HG03175 (cell line): ENCODE measurements at regions not wholly inside any gene's neighbourhood (a gene's known extent, or its start where the extent isn't known, plus 50 kb on each side); places are given as distances from the start of the nearest gene placed in this dataset.
"Not testable (repeated sequence)": the region's sequence is repeated elsewhere in the genome, so short reads cannot be mapped to it uniquely, and the experiment has no call there.

Source experiments
- ATAC-seq: cut with Tn5 transposase; IDR thresholded peaks from one replicate; pipeline ENCODE4 v1.9.1; 2021; ENCODE audit warnings: mild to moderate bottlenecking, moderate library complexity; ENCODE audit not compliant: unreplicated experiment

DNA sequence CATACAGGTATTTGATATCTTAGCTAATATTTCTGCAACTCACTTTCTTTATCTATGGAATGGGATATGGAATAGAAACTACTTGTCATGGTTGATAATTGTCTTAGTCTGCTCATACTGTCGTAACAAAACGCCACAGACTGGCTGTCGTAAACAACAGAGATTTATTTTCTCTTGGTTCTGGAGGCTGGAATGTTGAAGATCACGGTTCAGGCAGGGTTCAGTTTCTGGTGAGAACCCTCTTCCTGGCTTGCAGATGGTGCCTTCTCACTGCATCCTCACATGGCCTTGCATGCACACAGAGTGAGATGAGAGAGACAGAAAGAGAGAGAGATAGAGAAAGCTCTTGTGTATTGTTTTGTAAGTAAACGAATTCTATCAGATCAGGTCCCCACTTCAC lies 332.7 kb upstream of the MAGI2 start:
- ATAC-seq: no peak

DNA sequence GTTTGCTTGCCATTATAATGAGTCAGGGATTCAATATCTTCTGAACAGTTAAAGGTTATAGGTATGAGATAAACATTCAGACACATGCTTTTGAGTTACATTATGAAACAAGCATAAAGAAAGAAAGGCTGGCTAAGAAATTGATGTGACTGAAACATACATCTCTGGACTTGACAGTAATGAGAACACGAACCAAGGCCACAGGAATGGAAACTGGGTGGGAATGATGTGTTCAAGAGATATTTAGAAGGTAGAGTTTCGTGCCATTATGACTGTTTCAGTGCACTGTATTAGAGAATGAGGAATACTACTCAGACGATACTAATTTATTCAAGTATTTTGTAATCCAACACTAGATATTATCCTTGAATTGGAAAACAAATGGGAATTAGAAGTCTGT lies 332.1 kb upstream of the MAGI2 start:
- ATAC-seq: no peak

DNA sequence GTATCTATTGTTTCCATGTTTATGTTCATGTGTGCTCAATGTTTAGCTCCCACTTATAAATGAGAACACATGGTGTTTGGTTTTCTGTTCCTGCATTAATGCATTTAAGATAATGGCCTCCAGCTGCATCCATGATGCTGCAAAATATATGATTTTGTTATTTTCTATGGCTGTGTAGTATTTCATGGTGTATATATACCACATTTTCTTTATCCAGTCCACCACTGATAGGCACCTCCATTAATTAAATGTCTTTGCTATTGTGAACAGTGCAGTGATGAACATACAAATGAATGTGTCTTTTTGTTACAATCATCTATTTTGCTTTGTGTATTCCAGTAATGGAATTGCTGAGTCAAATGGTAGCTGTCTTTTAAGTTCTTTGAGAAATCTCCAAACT lies 329.4 kb upstream of the MAGI2 start:
- ATAC-seq: no peak

DNA sequence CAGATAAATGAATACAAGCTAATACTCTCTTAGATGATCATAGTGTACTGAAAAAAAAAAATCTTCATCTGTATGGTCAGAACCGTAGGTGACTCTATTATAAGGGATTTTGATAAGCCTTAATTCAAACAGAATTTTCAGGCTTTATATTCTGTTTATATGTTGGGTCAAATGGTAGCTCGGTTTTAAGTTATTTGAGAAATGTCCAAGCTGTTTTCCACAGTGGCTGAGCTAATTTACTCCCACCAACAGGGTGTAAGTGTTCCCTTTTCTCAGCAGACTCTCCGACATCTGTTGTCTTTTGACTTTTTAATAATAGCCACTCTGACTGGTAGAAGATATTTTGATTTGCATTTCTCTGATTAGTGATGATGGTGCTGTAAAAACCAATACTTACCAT lies 328.8 kb upstream of the MAGI2 start:
- ATAC-seq: no peak

DNA sequence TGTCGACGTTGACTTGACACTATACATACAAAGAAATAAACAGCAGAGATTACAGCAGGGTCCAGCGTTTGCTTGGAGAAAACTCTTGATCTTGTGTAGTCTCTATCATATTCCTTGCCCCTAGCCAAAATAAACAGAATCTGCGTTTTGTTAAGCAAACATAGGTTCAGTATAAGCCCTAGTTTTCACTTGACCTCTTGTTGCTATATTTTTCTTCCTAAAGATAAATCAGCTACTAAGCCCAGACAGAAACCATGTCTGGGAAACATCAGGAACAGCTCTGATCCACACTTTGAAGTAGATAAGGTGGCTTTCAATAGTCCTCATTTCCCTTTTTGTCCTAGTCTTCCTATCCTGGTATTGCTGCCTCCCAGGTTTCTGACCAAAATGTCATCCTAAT lies 328.2 kb upstream of the MAGI2 start:
- ATAC-seq: no peak

DNA sequence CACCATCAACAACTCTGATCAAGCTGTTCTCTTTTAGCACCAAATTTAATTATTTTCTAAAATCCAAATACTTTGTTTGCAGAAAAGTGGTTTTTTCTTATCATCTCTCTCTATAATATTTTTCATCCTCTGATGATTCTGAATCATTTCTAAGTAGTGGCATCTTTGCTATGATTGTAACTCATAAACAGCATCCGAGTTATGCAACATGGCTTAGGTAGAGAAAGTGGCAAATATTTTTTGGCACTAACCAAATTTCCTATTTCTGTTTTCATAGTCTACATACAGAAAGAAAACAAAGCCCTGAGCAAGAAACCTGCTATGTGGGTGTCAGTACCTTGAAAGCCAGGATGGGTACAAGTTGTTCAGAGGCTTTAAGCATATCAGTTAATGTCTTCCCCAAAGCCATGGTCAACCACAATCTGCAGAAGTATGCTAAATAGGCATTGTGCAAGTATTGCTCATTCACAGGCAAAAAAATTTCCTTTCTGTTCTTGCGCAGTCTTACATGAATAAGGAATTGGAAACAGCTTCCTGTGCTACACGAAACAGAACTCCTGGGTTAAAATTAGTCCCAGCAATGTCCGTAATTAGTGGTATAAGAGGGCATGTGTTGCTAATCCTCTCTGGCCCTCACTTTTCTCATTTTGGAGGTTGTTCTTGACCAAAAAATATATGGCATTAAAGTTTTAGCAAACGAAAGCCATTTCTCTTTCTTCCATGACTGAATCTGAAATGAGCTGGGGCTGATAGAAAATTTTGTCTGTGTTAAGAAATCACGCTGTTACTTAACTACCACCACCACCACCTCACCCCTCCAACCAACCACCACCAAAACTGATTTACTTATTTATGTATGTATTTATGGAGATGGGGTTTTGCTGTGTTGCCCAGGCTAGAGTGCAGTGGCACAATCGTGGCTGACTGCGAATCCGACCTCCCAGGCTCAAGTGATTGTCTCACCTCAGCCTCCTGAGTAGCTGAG lies 325.6 kb upstream of the MAGI2 start:
- no peak for ATAC-seq

DNA sequence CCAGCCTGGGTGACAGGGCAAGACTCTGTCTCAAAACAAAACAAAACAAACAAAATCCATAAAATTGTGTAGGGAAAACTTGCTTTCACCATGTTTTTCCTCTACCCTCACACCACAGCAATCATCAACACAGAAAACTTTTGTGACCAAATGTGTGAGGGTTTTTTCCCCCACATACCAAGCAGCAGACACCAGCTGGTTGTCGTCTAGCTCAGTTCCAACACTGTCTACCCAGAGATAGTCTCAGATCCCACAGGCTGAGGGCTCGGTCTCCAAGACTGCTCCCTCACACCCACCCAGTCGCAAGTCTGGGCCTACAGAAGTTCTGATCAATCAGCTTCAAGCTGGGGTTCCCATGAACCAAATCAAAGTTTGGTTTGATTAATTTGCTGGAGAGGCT lies 322.4 kb upstream of the MAGI2 start:
- ATAC-seq: no peak

DNA sequence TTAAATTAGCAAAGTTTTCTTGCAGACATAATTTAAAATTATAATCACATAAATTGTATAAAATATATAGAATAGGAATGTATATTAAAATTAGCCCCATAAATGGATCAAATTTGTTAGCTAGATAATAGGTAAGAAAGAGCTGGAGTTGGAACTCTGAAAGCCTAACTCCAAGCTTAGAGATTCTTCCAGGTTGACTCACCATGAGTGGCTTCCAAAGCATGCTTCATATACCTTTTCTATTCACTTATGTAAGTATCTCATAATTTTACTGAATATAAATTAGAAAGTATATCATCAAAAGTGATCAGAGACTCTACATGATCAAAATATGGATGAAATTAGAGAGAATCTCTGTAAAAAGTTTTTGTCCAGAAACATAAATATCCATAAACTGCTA lies 320.7 kb upstream of the MAGI2 start:
- no peak for ATAC-seq

DNA sequence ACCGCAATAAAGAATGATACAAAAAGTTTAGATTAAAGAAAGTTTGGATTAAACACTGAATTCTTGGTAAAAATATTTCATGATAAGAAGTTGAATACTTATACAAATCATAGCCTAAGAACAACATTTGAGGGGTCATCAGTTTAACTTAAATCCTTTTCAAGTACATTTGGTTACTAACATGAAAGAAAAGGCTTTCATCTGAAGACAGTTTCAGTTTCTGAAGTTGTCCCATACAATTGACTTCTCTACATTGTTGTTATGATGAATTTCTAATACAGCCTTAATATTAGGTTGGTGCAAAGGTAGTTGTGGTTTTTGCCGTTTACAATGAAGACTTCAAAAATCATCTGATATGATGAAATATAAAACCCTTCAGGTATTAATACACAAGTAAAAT lies 317.5 kb upstream of the MAGI2 start:
- ATAC-seq: no peak

DNA sequence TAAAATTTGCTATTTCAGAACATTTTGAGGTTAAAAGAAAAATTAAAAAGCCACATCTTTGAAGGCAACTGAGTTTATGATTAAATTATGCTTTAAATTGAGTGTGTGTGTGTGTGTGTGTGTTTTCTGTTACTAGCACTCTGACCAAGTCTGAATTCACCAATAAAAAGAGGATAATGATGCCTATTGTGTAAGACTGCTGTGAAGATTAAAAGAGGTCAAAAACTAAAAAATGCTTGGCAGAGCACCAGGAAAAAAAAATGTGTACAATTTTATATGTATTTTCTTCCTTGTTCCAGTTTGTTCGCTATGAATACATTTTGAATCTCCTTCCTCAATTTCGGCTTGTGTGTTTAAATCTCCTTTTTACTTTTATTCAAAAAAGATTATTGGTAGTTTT lies 316.6 kb upstream of the MAGI2 start:
- no peak for ATAC-seq

DNA sequence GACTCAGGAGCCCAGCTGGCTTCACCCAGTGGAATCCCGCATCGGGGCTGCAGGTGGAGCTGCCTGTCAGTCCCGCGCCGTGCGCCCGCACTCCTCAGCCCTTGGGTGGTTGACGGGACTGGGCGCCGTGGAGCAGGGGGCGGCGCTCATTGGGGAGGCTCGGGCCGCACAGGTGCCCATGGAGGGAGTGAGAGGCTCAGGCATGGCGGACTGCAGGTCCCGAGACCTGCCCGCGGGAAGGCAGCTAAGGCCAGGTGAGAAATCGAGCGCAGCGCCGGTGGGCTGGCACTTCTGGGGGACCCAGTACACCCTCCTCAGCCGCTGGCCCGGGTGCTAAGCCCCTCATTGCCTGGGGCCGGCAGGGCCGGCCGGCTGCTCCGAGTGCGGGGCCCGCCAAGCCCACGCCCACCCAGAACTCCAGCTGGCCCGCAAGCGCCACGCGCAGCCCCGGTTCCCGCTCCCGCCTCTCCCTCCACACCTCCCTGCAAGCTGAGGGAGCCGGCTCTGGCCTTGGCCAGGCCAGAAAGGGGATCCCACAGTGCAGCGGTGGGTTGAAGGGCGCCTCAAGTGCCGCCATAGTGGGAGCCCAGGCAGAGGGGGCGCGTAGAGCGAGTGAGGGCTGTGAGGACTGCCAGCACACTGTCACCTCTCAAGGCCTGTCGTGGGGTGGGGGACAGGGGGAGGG lies 314.6 kb upstream of the MAGI2 start:
- not testable (repeated sequence) for ATAC-seq

DNA sequence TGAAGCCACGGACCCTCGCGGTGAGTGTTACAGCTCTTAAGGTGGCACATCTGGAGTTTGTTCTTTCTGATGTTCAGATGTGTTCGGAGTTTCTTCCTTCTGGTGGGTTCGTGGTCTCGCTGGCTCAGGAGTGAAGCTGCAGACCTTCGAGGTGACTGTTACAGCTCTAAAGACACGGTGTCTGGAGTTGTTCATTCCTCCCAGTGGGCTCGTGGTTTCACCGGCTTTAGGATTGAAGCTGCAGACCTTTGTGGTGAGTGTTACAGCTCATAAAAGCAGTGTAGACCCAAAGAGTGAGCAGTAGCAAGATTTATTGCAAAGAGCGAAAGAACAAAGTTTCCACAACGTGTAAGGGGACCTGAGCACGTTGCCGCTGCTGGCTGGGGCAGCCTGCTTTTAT lies 313.7 kb upstream of the MAGI2 start:
- ATAC-seq: not testable (repeated sequence)

DNA sequence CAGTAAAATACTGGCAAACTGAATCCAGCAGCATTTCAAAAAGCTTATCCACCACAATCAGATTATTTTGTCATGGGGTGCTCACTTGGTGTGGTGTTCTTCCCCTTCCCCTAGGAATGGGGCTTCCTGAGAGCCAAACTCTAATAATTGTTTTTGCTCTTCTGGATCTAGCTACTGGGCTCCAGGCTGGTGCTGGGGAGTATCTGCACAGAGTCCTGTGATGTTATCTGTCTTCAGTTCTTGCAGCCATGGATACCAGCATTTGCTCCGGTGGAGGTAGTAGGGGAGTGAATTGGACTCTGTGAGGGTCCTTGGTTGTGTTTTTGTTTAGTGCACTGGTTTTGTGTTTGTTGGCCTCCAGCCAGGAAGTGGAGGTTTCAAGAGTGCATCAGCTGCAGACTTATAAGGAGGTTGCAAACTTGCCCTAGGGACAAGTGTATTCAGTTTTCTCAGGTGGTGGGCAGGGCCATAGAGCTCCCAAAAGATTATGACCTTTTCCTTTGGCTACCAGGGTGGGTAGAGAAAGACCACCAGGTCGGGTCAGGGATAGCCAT lies 308.5 kb upstream of the MAGI2 start:
- no peak for ATAC-seq

DNA sequence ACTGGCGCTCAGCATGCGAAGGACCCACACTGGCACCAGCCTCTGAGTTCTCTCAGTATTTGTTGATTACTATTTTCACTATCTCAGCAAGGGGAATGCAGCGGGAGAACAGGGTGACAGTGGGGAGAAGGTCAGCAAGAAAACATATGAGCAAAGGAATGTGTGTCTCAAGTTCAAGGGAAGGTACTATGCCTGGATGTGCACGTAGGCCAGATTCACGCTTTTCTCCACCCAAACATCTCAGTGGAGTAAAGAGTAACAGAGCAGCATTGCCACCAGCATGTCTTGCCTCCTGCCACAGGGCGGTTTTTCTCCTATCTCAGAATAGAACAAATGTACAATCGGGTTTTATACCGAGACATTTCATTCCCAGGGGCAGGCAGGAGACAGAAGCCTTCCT lies 297.5 kb upstream of the MAGI2 start:
- not testable (repeated sequence) for ATAC-seq

DNA sequence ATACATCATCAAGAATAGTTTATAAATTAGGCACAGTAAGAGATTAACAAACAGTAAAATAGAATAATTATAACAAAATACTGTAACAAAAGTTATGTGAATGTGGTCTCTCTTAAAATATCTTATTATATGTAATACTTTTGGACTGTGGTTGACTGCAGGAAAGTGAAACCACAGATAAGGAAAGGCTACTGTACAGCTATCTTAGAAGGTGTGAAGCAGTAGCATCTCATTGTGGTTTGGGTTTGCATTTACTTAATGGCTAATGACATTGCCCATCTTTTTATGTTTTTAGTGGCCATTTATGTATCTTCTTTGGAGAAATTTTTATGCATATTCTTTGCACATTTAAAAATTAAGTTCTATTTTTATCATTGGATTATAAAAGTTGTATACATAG lies 296.4 kb upstream of the MAGI2 start:
- no peak for ATAC-seq

DNA sequence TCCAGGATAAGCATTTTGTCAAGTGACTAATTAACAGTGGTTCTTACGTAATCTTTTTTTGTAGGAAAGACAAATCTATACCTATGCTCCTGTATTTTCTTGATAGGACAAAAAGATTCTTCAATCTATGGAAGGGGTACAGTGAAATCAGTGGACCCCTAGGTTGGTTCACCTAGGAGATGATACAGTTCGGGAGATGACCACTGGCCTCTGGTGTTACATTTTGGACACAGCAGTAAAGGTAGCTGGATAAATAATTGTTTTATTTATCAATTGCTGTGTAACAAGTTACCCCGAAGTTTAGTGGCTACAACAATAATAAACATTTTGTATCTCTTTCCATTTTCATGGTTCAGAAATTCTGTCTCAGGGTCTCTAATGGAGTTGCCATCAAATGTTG lies 288.2 kb upstream of the MAGI2 start:
- no peak for ATAC-seq

DNA sequence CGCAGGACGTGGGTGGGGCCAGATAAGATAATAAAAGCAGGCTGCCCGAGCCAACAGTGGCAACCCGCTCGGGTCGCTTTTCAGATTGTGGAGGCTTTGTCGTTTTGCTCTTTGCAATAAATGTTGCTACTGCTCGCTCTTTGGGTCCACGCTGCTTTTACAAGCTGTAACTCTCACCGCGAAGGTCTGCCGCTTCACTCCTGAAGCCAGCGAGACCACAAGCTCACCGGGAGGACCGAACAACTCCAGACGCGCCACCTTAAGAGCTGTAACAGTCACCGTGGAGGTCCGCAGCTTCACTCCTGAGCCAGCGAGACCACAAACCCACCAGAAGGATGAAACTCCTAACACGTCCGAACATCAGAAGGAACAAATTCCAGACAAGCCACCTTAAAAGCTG lies 286.6 kb upstream of the MAGI2 start:
- no peak for ATAC-seq

DNA sequence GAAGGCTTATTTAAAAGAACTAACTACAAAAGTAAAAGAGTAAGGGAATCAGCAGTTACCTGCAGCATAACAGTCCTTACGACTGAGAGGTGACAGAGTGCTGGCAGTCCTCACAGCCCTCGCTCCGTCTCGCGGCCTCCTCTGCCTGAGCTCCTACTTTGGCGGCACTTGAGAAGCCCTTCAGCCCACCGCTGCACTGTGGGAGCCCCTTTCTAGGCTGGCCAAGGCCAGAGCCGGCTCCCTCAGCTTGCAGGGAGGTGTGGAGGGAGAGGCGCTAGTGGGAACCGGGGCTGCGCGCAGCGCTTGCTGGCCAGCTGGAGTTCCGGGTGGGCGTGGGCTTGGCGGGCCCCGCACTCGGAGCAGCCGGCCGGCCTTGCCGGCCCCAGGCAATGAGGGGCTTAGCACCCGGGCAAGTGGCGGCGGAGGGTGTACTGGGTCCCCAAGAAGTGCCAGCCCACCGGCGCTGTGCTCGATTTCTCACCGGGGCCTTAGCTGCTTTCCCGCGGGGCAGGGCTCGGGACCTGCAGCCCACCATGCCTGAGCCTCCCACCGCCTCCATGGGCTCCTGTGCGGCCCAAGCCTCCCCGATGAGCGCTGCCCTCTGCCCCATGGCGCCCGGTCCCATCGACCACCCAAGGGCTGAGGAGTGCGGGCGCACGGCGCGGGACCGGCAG lies 285.7 kb upstream of the MAGI2 start:
- ATAC-seq: not testable (repeated sequence)

DNA sequence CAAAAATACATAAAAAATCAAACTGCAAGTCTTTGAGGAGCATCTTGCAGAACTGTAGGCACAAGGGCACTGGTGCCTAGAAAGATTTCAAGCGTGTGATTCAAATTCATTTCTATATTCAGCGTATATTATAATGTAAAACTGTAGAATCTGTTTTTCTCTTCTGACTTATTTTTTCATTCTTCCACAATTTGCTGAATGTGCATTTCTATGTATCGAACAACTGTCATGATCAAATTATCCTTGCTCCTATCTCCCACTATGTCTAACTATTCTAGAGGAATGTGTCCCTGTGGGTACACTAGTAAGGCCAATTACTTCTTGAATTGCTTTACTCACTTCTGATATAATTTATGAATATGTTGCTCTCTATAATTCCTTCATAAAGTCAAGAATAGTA lies 283.0 kb upstream of the MAGI2 start:
- ATAC-seq: no peak

DNA sequence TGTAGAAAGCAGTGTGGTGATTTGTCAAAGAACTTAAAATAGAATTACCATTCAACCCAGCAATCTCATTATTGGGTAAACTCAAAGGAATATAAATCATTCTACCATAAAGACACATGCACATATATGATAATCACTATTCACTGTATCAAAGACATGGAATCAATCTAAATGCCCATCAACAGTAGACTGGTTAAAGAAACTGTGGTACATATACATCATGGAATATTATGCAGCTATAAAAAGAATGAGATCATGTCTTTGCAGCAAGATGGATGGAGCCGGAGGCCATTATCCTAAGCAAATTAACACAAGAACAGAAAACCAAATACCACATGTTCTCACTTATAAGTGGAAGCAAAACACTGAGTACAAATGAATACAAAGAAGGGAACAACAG lies 281.5 kb upstream of the MAGI2 start:
- no peak for ATAC-seq

DNA sequence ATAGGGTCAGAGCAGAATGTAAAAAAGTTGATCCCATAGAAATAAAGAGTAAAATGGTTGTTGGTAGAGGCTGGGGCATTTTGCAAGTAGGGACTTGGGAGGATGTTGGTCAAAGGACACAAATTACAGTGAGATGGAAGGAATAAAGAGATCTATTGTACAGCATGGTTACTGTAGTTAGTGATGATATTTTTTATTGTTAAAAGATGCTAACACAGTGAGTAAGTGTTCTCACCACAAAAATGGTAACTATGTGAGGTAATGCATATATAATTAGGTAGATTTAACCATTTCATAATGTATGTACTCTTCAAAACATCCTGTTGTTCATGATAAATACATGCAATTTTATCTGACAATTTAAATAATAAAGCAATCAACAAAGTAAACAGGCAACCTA lies 280.7 kb upstream of the MAGI2 start:
- no peak for ATAC-seq
